ENCODE measurements at regions not wholly inside any gene's neighbourhood (a gene's known extent, or its start where the extent isn't known, plus 50 kb on each side); places are given as distances from the start of the nearest gene placed in this dataset.

- Histone ChIP-seq H3K27ac (ENCODE audit: insufficient read depth, low read depth, low read length, poor library complexity, severe bottlenecking) (no peak overlapping the region), H3K36me3 (ENCODE audit: control insufficient read depth, insufficient read depth, low read length) (no peaks in the 10 kb centered on the region), H3K4me1 (ENCODE audit: control insufficient read depth, insufficient read depth, low read length) (peaks cover 17% of the 10 kb centered on the region), H3K9me3 (ENCODE audit: control insufficient read depth, low read length) (no peaks in the 10 kb centered on the region), H3K4me3 (ENCODE audit: insufficient read depth, low read depth, low read length) (no peak overlapping the region), H3K27me3 (ENCODE audit: control insufficient read depth, insufficient read depth, low read length, poor library complexity, severe bottlenecking) (no peaks in the 10 kb centered on the region)
- WGBS, 2 experiments = 82 to 87% methylated on average over 5 of the region's 5 CpGs
Observed at GRCh38 chr2:158732573-158733429, 62.3 kb upstream of the DAPL1 start.

DNA sequence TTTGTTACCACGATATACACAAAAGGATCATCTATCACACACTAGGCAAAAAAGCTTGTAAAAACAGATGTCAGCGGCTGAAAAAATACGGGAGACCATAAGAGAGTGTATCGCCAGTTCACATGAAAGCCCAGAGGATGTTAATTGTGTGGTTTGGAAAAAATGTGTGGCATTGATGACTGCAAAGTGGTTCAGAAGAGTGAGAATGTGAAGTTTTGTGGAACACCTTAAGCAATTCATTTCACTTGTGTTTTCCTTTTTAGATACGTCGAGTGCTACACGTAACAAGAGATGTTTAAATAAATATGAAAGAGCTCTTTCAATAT is 61.7 kb upstream of the DAPL1 start:
- Histone ChIP-seq H3K4me1 (ENCODE audit: control insufficient read depth, insufficient read depth, low read length) (peaks cover 17% of the 10 kb centered on the region), H3K27me3 (ENCODE audit: control insufficient read depth, insufficient read depth, low read length, poor library complexity, severe bottlenecking) (no peaks in the 10 kb centered on the region), H3K9me3 (ENCODE audit: control insufficient read depth, low read length) (no peaks in the 10 kb centered on the region), H3K4me3 (ENCODE audit: insufficient read depth, low read depth, low read length) (no peak overlapping the region), H3K27ac (ENCODE audit: insufficient read depth, low read depth, low read length, poor library complexity, severe bottlenecking) (no peak overlapping the region), H3K36me3 (ENCODE audit: control insufficient read depth, insufficient read depth, low read length) (no peaks in the 10 kb centered on the region)
- 96% methylated on average over 7 of the region's 7 CpGs for WGBS, 2 experiments

DNA sequence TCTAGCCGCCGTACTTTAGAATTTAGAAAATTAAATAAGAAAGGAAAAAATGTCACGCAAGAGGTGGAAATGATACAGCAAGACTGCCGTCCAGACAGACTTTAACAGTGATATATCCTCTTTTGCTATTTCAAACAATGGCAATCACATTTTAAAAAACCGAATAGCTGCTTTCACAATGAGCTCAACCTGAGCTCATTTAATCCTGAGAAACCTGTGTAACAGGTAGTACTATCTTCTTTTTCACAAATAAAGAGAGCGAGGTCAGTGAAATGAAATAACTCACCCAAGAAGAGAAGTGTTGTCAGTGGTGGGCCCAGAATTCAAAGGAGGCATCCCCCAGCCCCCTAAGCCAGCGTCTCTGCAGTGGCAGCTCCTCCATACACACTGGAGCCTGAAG is 60.7 kb upstream of the DAPL1 start:
- peaks cover 17% of the 10 kb centered on the region for H3K4me1 ChIP-seq (ENCODE audit: control insufficient read depth, insufficient read depth, low read length)
- 86 to 90% methylated on average over 7 of the region's 7 CpGs for WGBS, 2 experiments
- H3K27ac ChIP-seq (ENCODE audit: insufficient read depth, low read depth, low read length, poor library complexity, severe bottlenecking) = no peak overlapping the region
- H3K4me3 ChIP-seq (ENCODE audit: insufficient read depth, low read depth, low read length) = no peak overlapping the region
- H3K27me3 ChIP-seq (ENCODE audit: control insufficient read depth, insufficient read depth, low read length, poor library complexity, severe bottlenecking) = no peaks in the 10 kb centered on the region
- H3K36me3 ChIP-seq (ENCODE audit: control insufficient read depth, insufficient read depth, low read length) = no peaks in the 10 kb centered on the region
- H3K9me3 ChIP-seq (ENCODE audit: control insufficient read depth, low read length) = no peaks in the 10 kb centered on the region

- 89 to 94% methylated on average over 4 to 5 of the region's 5 CpGs for WGBS, 2 experiments
- H3K4me1 ChIP-seq (ENCODE audit: control insufficient read depth, insufficient read depth, low read length) = peaks cover 7% of the 10 kb centered on the region
- H3K4me3 ChIP-seq (ENCODE audit: insufficient read depth, low read depth, low read length) = no peak overlapping the region
- H3K27me3 ChIP-seq (ENCODE audit: control insufficient read depth, insufficient read depth, low read length, poor library complexity, severe bottlenecking) = no peaks in the 10 kb centered on the region
- no peak overlapping the region for H3K27ac ChIP-seq (ENCODE audit: insufficient read depth, low read depth, low read length, poor library complexity, severe bottlenecking)
- H3K9me3 ChIP-seq (ENCODE audit: control insufficient read depth, low read length) = no peaks in the 10 kb centered on the region
- H3K36me3 ChIP-seq (ENCODE audit: control insufficient read depth, insufficient read depth, low read length) = no peaks in the 10 kb centered on the region
Observed at GRCh38 chr2:158735822-158736580, 59.1 kb upstream of the DAPL1 start.

- Histone ChIP-seq H3K27me3 (ENCODE audit: control insufficient read depth, insufficient read depth, low read length, poor library complexity, severe bottlenecking) (no peaks in the 10 kb centered on the region), H3K27ac (ENCODE audit: insufficient read depth, low read depth, low read length, poor library complexity, severe bottlenecking) (no peak overlapping the region), H3K4me3 (ENCODE audit: insufficient read depth, low read depth, low read length) (no peak overlapping the region), H3K36me3 (ENCODE audit: control insufficient read depth, insufficient read depth, low read length) (no peaks in the 10 kb centered on the region), H3K4me1 (ENCODE audit: control insufficient read depth, insufficient read depth, low read length) (no peaks in the 10 kb centered on the region), H3K9me3 (ENCODE audit: control insufficient read depth, low read length) (no peaks in the 10 kb centered on the region)
- 85 to 86% methylated on average over 5 of the region's 5 CpGs for WGBS, 2 experiments
Observed at GRCh38 chr2:158738363-158738762, 56.8 kb upstream of the DAPL1 start.

DNA sequence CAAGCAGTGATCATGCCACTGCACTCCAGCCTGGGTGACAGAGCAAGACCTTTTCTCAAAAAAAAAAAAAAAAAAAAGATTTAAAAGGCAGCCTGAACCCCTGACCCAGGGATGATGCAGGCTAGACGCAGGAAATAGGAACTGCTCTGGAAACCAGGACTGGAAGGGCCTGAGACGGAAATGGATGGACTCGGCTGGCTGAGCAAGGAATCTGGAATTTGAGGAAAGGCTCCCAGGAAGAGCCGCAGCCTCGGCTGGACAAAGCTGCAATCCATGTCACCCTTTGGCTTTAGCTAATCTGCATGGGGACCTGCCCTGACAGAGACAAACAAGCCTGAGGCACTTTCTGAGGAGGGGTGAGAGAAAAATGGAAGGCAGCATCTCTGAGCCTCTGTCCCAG is 55.0 kb upstream of the DAPL1 start:
- Histone ChIP-seq H3K9me3 (ENCODE audit: control insufficient read depth, low read length) (no peaks in the 10 kb centered on the region), H3K4me3 (ENCODE audit: insufficient read depth, low read depth, low read length) (no peak overlapping the region), H3K36me3 (ENCODE audit: control insufficient read depth, insufficient read depth, low read length) (no peaks in the 10 kb centered on the region), H3K4me1 (ENCODE audit: control insufficient read depth, insufficient read depth, low read length) (peaks cover 3% of the 10 kb centered on the region), H3K27ac (ENCODE audit: insufficient read depth, low read depth, low read length, poor library complexity, severe bottlenecking) (no peak overlapping the region), H3K27me3 (ENCODE audit: control insufficient read depth, insufficient read depth, low read length, poor library complexity, severe bottlenecking) (no peaks in the 10 kb centered on the region)
- 91 to 93% methylated on average over 5 of the region's 5 CpGs for WGBS, 2 experiments

GRCh38 chr2:158740621-158741020 is 54.5 kb upstream of the DAPL1 start:
- Histone ChIP-seq H3K9me3 (ENCODE audit: control insufficient read depth, low read length) (no peaks in the 10 kb centered on the region), H3K27me3 (ENCODE audit: control insufficient read depth, insufficient read depth, low read length, poor library complexity, severe bottlenecking) (no peaks in the 10 kb centered on the region), H3K36me3 (ENCODE audit: control insufficient read depth, insufficient read depth, low read length) (no peaks in the 10 kb centered on the region), H3K4me3 (ENCODE audit: insufficient read depth, low read depth, low read length) (no peak overlapping the region), H3K27ac (ENCODE audit: insufficient read depth, low read depth, low read length, poor library complexity, severe bottlenecking) (no peak overlapping the region), H3K4me1 (ENCODE audit: control insufficient read depth, insufficient read depth, low read length) (peaks cover 3% of the 10 kb centered on the region)
- 95 to 97% methylated on average over 4 of the region's 4 CpGs for WGBS, 2 experiments

- Histone ChIP-seq H3K4me1 (ENCODE audit: control insufficient read depth, insufficient read depth, low read length) (peaks cover 7% of the 10 kb centered on the region), H3K9me3 (ENCODE audit: control insufficient read depth, low read length) (no peaks in the 10 kb centered on the region), H3K4me3 (ENCODE audit: insufficient read depth, low read depth, low read length) (no peak overlapping the region), H3K36me3 (ENCODE audit: control insufficient read depth, insufficient read depth, low read length) (no peaks in the 10 kb centered on the region), H3K27ac (ENCODE audit: insufficient read depth, low read depth, low read length, poor library complexity, severe bottlenecking) (no peak overlapping the region), H3K27me3 (ENCODE audit: control insufficient read depth, insufficient read depth, low read length, poor library complexity, severe bottlenecking) (no peaks in the 10 kb centered on the region)
- WGBS, 2 experiments = 91 to 93% methylated on average over 8 of the region's 8 CpGs
Observed at GRCh38 chr2:158741625-158742024, 53.5 kb upstream of the DAPL1 start.

DNA sequence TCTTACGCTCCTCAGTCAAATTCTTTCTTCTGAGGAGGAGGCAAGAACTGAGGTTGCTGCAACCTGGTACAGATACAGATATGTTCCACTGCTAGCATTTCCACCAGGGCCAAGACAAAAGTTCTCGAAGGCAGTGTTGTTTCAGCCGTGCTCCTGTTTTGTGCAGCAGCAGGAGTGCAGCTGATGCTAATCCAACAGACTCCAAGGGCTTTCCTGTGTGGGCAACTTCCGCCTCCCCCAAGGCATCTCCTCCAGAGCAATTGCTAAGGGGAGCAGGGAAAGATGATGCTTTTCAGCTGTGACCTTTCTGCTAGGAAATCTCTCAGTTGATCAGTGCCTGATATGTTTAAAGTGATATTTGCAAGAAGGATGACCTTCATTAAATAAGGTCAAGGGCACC is 52.6 kb upstream of the DAPL1 start:
- Histone ChIP-seq H3K27ac (ENCODE audit: insufficient read depth, low read depth, low read length, poor library complexity, severe bottlenecking) (no peak overlapping the region), H3K36me3 (ENCODE audit: control insufficient read depth, insufficient read depth, low read length) (no peaks in the 10 kb centered on the region), H3K4me1 (ENCODE audit: control insufficient read depth, insufficient read depth, low read length) (peaks cover 7% of the 10 kb centered on the region), H3K9me3 (ENCODE audit: control insufficient read depth, low read length) (no peaks in the 10 kb centered on the region), H3K27me3 (ENCODE audit: control insufficient read depth, insufficient read depth, low read length, poor library complexity, severe bottlenecking) (no peaks in the 10 kb centered on the region), H3K4me3 (ENCODE audit: insufficient read depth, low read depth, low read length) (no peak overlapping the region)
- WGBS, 2 experiments = 66 to 68% methylated on average over 4 of the region's 4 CpGs

- no peaks in the 10 kb centered on the region for H3K27me3 ChIP-seq (ENCODE audit: control insufficient read depth, insufficient read depth, low read length, poor library complexity, severe bottlenecking)
- H3K27ac ChIP-seq (ENCODE audit: insufficient read depth, low read depth, low read length, poor library complexity, severe bottlenecking) = no peak overlapping the region
- H3K4me1 ChIP-seq (ENCODE audit: control insufficient read depth, insufficient read depth, low read length) = peaks cover 7% of the 10 kb centered on the region
- no peaks in the 10 kb centered on the region for H3K36me3 ChIP-seq (ENCODE audit: control insufficient read depth, insufficient read depth, low read length)
- H3K9me3 ChIP-seq (ENCODE audit: control insufficient read depth, low read length) = no peaks in the 10 kb centered on the region
- no peak overlapping the region for H3K4me3 ChIP-seq (ENCODE audit: insufficient read depth, low read depth, low read length)
- WGBS, 2 experiments = 87 to 89% methylated on average over 4 of the region's 4 CpGs
Observed at GRCh38 chr2:158743466-158743865, 51.7 kb upstream of the DAPL1 start.

Data from ectodermal cell (in vitro differentiated cells).